ENCODE measurements at regions not wholly inside any gene's neighbourhood (a gene's known extent, or its start where the extent isn't known, plus 50 kb on each side); places are given as distances from the start of the nearest gene placed in this dataset.

DNA sequence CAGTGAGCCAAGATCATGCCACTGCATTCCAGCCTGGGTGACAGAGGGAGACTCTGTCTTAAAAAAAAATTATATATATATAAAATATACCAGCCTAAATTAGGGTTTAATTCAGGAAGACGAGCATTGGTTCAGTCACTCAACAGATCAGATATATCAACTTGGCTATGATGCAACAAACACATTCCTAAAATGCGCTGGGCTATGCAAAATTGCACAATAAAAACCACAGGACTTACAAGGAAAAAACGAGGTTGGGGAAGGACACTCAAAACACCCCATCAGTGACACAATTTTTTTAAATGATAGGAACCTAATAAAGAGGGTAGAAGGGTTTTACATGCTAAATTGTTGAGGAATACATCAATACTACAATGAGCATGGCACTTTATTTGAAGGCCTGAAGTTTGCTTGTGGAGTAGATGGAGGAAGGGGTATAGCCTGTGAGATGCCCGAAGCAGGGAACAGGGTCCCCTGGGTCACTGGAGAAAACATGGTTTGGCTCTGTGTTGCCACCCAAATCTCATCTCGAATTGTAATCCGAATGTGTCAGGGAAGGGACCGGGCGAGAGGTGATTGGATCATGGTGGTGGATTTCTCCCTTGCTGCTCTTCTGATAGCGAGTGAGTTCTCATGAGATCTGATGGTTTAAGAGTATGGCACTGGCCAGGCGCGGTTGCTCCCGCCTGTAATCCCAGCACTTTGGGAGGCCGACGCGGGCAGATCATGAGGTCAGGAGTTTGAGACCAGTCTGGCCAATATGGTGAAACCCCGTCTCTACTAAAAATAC lies 71.2 kb downstream of the TNFAIP2 start:
- WGBS, 2 experiments: 92 to 96% methylated on average over 16 of the region's 16 CpGs
- Histone ChIP-seq H3K27me3 (ENCODE audit: control insufficient read depth, insufficient read depth, low read length, poor library complexity, severe bottlenecking) (peaks cover 12% of the 10 kb centered on the region), H3K36me3 (ENCODE audit: control insufficient read depth, insufficient read depth, low read length) (no peaks in the 10 kb centered on the region), H3K4me3 (ENCODE audit: insufficient read depth, low read depth, low read length) (no peak overlapping the region), H3K9me3 (ENCODE audit: control insufficient read depth, low read length) (no peaks in the 10 kb centered on the region), H3K4me1 (ENCODE audit: control insufficient read depth, insufficient read depth, low read length) (no peaks in the 10 kb centered on the region), H3K27ac (ENCODE audit: insufficient read depth, low read depth, low read length, poor library complexity, severe bottlenecking) (no peak overlapping the region)

DNA sequence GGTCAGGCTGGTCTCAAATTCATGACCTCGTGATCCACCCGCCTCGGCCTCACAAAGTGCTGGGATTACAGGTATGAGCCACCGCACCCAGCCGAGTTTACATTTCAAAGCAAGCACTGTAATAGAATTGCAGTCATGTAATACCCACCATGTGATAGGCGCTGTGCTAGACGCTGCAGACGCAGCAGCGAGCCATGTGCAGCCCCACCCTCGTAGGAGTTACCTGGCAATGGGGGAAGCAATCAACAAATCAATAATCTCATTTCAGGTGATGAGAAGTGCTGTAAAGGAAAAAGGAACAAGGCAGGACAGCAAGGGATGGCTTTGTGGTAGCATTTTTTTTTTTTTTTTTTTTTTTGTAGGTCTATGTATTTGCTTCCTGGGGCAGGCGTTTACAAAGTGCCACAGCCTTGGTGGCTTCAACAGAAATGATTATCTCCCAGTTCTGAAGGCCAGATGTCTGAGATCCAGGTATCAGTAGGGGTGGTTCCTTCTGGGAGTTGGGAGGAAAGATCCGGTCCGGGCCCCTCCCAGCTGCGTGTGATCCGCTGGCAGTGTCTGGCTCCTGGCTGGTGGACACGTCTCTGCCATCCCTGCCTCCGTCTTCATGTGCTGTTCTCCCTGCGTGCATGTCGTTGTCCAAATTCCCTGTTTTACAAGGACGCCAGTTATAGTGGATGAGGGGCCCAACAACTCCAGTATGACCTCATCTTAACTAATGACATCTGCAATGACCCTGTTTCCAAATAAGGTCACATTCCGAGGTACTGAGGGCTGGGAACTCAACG lies 72.8 kb downstream of the TNFAIP2 start:
- WGBS, 2 experiments: 93 to 96% methylated on average over 22 of the region's 22 CpGs
- H3K9me3 ChIP-seq (ENCODE audit: control insufficient read depth, low read length): no peaks in the 10 kb centered on the region
- no peaks in the 10 kb centered on the region for H3K4me1 ChIP-seq (ENCODE audit: control insufficient read depth, insufficient read depth, low read length)
- H3K27ac ChIP-seq (ENCODE audit: insufficient read depth, low read depth, low read length, poor library complexity, severe bottlenecking): no peak overlapping the region
- H3K27me3 ChIP-seq (ENCODE audit: control insufficient read depth, insufficient read depth, low read length, poor library complexity, severe bottlenecking): no peaks in the 10 kb centered on the region
- no peaks in the 10 kb centered on the region for H3K36me3 ChIP-seq (ENCODE audit: control insufficient read depth, insufficient read depth, low read length)
- H3K4me3 ChIP-seq (ENCODE audit: insufficient read depth, low read depth, low read length): no peak overlapping the region

DNA sequence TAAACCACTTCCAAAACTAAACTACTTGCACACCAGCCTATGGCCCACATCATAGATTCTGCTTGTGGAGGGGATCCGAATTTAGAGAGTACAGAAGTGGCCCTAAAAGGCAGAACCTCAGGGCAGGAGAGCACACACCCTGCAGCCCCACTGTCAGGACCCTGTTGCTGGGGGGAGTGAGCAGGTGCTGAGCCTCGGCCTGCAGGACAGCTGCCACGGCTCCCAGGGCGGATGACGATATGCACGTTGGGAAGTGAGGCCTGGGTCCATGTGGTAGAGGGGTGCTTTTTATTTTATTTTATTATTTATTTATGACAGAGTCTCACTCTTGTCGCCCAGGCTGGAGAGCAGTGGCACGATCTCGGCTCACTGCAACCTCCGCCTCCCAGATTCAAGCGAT lies 73.5 kb downstream of the TNFAIP2 start:
- WGBS, 2 experiments: 91 to 95% methylated on average over 11 of the region's 11 CpGs
- Histone ChIP-seq H3K4me1 (ENCODE audit: control insufficient read depth, insufficient read depth, low read length) (no peaks in the 10 kb centered on the region), H3K4me3 (ENCODE audit: insufficient read depth, low read depth, low read length) (no peak overlapping the region), H3K27ac (ENCODE audit: insufficient read depth, low read depth, low read length, poor library complexity, severe bottlenecking) (no peak overlapping the region), H3K36me3 (ENCODE audit: control insufficient read depth, insufficient read depth, low read length) (no peaks in the 10 kb centered on the region), H3K9me3 (ENCODE audit: control insufficient read depth, low read length) (no peaks in the 10 kb centered on the region), H3K27me3 (ENCODE audit: control insufficient read depth, insufficient read depth, low read length, poor library complexity, severe bottlenecking) (no peaks in the 10 kb centered on the region)

DNA sequence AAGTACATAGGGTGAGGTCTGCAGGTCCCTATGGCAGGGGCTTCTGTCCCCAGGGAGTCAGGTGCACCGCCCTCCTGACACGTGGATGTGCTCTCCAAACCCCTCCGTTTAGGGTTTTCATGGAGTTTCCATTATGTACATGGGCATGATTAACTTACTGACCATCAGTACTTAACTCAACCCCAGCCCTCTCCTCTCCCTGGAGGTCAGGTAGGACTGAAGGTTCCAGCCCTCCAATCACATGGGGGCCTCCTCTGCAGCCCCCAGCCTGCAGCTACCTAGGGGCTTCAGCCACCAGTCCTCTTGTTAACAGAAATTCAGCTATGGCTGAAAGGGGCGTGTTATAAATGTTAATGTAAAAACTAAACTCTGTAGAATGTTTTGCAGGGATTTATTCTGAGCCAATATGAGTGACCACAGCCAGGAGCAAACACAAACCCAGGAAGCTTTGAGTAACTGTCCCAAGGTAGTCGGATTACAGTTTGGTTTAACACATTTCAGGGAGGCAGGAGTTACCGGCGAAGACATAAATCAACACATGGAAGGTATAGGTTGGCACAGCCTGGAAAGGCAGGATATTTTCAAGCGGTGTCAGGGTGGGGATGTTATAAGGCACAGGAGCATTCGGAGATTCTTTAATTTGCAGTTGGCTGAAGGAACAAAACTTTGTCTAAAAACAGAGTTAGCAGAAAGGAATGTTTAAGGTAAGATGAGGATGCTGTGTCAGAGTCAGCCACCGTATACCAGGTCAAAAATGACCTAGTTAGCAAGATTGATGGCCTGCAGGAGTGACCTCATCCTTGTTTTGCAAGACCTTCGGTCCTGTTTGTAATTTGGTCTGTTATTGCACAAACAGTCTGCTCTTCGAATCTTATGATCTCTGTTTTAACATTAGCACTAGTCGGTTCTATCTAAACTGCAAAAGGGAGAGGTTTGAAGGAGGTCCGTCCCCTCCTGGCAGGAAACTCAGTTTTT lies 75.2 kb downstream of the TNFAIP2 start:
- 89 to 92% methylated on average over 14 of the region's 14 CpGs for WGBS, 2 experiments
- no peaks in the 10 kb centered on the region for H3K9me3 ChIP-seq (ENCODE audit: control insufficient read depth, low read length)
- H3K36me3 ChIP-seq (ENCODE audit: control insufficient read depth, insufficient read depth, low read length): no peaks in the 10 kb centered on the region
- H3K4me1 ChIP-seq (ENCODE audit: control insufficient read depth, insufficient read depth, low read length): no peaks in the 10 kb centered on the region
- H3K4me3 ChIP-seq (ENCODE audit: insufficient read depth, low read depth, low read length): no peak overlapping the region
- H3K27me3 ChIP-seq (ENCODE audit: control insufficient read depth, insufficient read depth, low read length, poor library complexity, severe bottlenecking): no peaks in the 10 kb centered on the region
- no peak overlapping the region for H3K27ac ChIP-seq (ENCODE audit: insufficient read depth, low read depth, low read length, poor library complexity, severe bottlenecking)

DNA sequence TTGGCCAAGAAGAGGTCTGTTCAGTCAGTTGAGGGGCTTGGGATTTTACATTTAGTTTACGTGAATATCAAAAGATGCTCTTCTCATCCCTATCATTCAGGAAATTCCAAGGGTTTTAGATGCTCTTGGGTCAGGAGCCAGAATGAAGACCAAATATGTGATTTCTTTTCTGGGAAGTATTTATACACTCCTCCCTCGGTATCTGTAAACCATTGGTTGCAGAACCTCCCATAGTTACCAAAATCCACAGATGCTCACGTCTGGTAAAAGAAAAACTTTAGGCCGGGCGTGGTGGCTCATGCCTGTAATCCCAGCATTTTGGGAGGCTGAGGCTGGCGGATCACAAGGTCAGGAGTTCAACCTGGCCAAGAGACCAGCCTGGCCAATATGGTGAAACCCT lies 75.9 kb downstream of the TNFAIP2 start:
- H3K9me3 ChIP-seq (ENCODE audit: control insufficient read depth, low read length): no peaks in the 10 kb centered on the region
- H3K27me3 ChIP-seq (ENCODE audit: control insufficient read depth, insufficient read depth, low read length, poor library complexity, severe bottlenecking): no peaks in the 10 kb centered on the region
- no peak overlapping the region for H3K27ac ChIP-seq (ENCODE audit: insufficient read depth, low read depth, low read length, poor library complexity, severe bottlenecking)
- WGBS, 2 experiments: 86 to 92% methylated on average over 6 of the region's 6 CpGs
- no peaks in the 10 kb centered on the region for H3K4me1 ChIP-seq (ENCODE audit: control insufficient read depth, insufficient read depth, low read length)
- H3K36me3 ChIP-seq (ENCODE audit: control insufficient read depth, insufficient read depth, low read length): no peaks in the 10 kb centered on the region
- no peak overlapping the region for H3K4me3 ChIP-seq (ENCODE audit: insufficient read depth, low read depth, low read length)

DNA sequence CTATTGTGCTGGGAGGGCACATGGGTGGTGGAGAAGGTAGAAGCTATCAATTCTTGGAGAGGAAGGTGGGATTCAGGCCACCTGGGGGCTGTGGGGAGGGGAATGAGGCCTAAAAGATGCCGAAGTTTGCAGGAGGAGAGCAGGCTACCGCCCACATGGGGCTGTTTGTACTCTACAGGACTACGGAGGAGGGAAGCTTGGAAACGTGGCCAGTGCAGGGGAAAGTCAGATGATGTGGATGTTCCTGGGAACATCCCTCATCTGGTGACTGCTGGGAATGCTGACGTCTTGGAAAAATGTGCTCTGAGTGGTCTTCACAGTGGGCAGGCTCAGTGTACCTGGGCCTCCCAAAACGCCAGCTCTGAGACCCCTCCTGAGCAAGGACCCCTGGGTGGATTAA lies 78.5 kb downstream of the TNFAIP2 start:
- Histone ChIP-seq H3K9me3 (ENCODE audit: control insufficient read depth, low read length) (peaks cover 2% of the 10 kb centered on the region), H3K27ac (ENCODE audit: insufficient read depth, low read depth, low read length, poor library complexity, severe bottlenecking) (no peak overlapping the region), H3K27me3 (ENCODE audit: control insufficient read depth, insufficient read depth, low read length, poor library complexity, severe bottlenecking) (peaks cover 6% of the 10 kb centered on the region)

DNA sequence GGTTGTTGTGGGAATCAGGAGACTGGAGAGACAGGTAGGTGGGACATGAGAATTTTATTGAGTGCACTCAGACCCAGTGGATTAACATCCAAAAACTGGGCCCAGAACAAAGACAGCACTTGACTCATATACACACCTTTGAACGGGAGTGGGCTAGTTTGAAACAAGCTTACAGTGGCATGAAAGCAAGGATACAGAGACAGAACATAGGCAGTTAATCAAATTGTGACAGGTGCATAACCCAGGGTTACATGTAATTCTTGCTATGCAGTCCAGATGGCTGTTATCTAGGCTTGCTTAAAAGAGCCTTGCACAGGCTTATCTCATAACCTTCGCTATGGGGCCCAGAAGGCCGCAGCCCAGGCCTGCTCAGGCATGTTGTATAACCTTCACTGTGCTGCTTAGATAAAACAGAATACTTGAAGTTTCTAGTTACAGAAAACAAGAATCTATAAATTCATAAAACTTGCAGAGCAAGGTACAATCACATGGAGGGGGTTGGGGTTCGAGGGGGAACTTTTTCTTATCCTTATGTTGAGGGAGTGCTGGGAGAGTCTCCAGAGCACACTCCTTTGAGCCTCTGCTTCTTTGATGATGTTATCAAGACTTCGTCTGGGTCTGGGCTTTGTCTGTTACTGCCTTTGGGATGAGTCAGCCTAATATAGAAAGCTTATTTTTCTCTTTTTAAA lies 81.7 kb downstream of the TNFAIP2 start:
- Histone ChIP-seq H3K4me1 (ENCODE audit: control insufficient read depth, insufficient read depth, low read length) (no peaks in the 10 kb centered on the region), H3K9me3 (ENCODE audit: control insufficient read depth, low read length) (peaks cover 2% of the 10 kb centered on the region), H3K27ac (ENCODE audit: insufficient read depth, low read depth, low read length, poor library complexity, severe bottlenecking) (no peak overlapping the region), H3K36me3 (ENCODE audit: control insufficient read depth, insufficient read depth, low read length) (no peaks in the 10 kb centered on the region), H3K27me3 (ENCODE audit: control insufficient read depth, insufficient read depth, low read length, poor library complexity, severe bottlenecking) (peaks cover 38% of the 10 kb centered on the region), H3K4me3 (ENCODE audit: insufficient read depth, low read depth, low read length) (no peak overlapping the region)
- WGBS, 2 experiments: 91 to 92% methylated on average over 5 of the region's 5 CpGs

More for the DNA sequence above, 78.5 kb downstream of the TNFAIP2 start:
- Histone ChIP-seq H3K36me3 (ENCODE audit: control insufficient read depth, insufficient read depth, low read length) (no peaks in the 10 kb centered on the region), H3K4me3 (ENCODE audit: insufficient read depth, low read depth, low read length) (no peak overlapping the region), H3K4me1 (ENCODE audit: control insufficient read depth, insufficient read depth, low read length) (no peaks in the 10 kb centered on the region)
- 90 to 92% methylated on average over 6 of the region's 6 CpGs for WGBS, 2 experiments

DNA sequence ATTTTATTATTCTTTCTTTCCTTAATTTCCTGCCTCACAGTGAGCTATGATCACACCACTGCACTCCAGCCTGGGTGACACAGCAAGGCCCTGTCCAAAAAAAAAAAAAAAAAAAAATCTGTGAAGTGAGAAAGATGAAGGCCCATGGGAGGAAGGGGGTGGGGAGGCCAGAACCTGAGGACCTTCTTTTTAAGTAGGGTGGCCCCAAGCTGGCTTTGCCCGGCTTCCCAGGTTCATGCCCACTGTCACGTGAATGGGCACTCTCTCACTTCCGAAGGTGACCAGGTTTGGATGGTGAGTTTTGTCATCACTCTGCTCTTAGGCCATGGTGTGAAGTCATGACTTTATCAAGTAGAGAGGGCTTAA lies 82.3 kb downstream of the TNFAIP2 start:
- Histone ChIP-seq H3K27me3 (ENCODE audit: control insufficient read depth, insufficient read depth, low read length, poor library complexity, severe bottlenecking) (peaks cover 40% of the 10 kb centered on the region), H3K4me1 (ENCODE audit: control insufficient read depth, insufficient read depth, low read length) (no peaks in the 10 kb centered on the region), H3K4me3 (ENCODE audit: insufficient read depth, low read depth, low read length) (no peak overlapping the region), H3K36me3 (ENCODE audit: control insufficient read depth, insufficient read depth, low read length) (no peaks in the 10 kb centered on the region), H3K27ac (ENCODE audit: insufficient read depth, low read depth, low read length, poor library complexity, severe bottlenecking) (no peak overlapping the region), H3K9me3 (ENCODE audit: control insufficient read depth, low read length) (peaks cover 2% of the 10 kb centered on the region)
- WGBS, 2 experiments: 95 to 97% methylated on average over 3 of the region's 3 CpGs

DNA sequence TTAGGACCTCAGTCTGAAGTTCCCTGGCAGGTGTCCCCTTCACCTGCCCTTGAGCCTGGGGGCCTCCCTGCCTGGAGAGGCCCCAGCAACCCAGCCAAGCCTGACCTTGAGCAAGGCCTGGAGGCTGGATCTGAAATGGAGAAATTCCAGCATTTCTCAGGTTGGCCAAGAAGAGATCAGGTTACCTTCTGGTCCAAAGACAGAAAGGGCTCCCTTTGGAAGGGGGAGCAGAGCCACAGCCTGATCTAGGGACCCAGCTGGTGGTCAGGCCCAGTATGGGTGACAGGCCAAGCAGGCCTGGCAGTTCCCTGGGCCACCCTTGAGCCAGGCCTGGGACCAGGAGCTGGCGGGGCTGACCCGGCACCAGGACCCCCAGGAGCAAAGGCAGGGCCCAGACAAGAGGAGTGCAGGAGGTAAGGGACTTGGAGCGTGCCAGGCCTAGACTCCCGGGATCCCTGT lies 82.8 kb downstream of the TNFAIP2 start:
- Histone ChIP-seq H3K4me1 (ENCODE audit: control insufficient read depth, insufficient read depth, low read length) (no peaks in the 10 kb centered on the region), H3K27me3 (ENCODE audit: control insufficient read depth, insufficient read depth, low read length, poor library complexity, severe bottlenecking) (peaks cover 40% of the 10 kb centered on the region), H3K9me3 (ENCODE audit: control insufficient read depth, low read length) (peaks cover 2% of the 10 kb centered on the region), H3K4me3 (ENCODE audit: insufficient read depth, low read depth, low read length) (no peak overlapping the region), H3K36me3 (ENCODE audit: control insufficient read depth, insufficient read depth, low read length) (no peaks in the 10 kb centered on the region), H3K27ac (ENCODE audit: insufficient read depth, low read depth, low read length, poor library complexity, severe bottlenecking) (no peak overlapping the region)
- WGBS, 2 experiments: 96% methylated on average over 4 of the region's 4 CpGs

All from ectodermal cell (in vitro differentiated cells).